ENCODE measurements at regions not wholly inside any gene's neighbourhood (a gene's known extent, or its start where the extent isn't known, plus 50 kb on each side); places are given as distances from the start of the nearest gene placed in this dataset.

DNA sequence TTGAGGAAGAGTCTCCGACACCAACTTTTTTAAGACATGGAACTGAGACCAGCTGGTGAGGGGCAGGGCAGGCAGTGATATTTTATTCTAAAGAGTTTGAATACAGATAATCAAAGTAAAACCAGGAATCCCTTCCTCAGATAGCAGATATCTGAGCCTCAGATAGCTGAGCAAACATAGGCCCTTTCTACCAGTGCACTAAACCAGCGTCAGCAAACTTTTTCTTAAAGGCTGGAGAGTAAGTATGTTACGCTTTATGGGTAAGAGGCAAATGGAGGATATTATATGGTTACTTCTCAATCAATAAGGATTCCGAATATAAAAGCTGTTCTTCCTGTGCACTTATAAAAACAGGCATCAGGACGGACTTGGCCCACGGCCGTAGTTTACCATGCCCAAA lies 73.9 kb downstream of the WNT5A start:
- Histone ChIP-seq H3K4me1 (no peaks in the 10 kb centered on the region), H3K4me3 (no peak overlapping the region)

DNA sequence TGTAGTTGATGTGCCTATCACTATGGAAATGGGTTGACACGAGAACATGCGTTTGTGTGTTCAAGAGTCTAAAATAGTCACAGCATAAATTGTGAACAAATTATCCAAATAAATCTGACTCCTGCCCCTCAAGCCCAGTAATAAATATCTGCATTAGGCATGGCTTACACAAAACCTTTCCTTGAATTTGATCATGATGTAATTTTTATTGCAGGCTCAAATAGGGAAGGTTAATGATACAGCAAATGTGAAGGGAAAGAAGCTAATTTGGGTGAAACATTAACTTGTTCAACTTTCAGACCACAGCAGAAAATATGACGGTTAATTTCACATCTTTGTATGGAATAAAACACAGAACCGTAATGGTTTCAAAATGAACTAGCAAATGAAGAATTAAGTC lies 74.6 kb downstream of the WNT5A start:
- no peak overlapping the region for H3K27ac ChIP-seq
- H3K4me1 ChIP-seq = no peaks in the 10 kb centered on the region
- DNase-seq = no peak

More for the DNA sequence above, 73.9 kb downstream of the WNT5A start:
- no peak for DNase-seq
- Histone ChIP-seq H3K9me3 (no peaks in the 10 kb centered on the region), H3K27me3 (no peaks in the 10 kb centered on the region), H3K36me3 (no peaks in the 10 kb centered on the region), H3K27ac (no peak overlapping the region)
- TF ChIP-seq, protein P1, sequence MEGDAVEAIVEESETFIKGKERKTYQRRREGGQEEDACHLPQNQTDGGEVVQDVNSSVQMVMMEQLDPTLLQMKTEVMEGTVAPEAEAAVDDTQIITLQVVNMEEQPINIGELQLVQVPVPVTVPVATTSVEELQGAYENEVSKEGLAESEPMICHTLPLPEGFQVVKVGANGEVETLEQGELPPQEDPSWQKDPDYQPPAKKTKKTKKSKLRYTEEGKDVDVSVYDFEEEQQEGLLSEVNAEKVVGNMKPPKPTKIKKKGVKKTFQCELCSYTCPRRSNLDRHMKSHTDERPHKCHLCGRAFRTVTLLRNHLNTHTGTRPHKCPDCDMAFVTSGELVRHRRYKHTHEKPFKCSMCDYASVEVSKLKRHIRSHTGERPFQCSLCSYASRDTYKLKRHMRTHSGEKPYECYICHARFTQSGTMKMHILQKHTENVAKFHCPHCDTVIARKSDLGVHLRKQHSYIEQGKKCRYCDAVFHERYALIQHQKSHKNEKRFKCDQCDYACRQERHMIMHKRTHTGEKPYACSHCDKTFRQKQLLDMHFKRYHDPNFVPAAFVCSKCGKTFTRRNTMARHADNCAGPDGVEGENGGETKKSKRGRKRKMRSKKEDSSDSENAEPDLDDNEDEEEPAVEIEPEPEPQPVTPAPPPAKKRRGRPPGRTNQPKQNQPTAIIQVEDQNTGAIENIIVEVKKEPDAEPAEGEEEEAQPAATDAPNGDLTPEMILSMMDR (IDR thresholded peaks at IDR 0.05) = no peak
- no peak for TF ChIP-seq POLR2A (IDR thresholded peaks at IDR 0.05)

DNA sequence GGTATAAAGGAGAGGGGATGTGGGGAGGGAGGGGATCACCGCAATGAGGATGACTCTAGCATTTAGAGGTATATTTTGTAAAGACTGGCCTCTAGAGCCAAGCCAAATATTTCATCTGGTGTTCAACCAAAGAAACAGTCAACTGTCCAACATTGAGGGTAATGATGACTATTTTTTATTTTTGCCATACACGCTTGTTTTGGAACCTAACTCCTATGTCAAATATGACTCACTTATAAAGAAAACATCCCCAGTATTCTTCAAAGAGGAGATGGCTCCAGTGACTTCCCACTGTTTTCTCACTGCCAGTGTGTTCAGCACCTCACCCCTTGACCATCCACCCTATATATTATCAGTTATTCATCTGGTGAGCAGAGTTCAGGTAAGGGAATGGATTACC lies 77.3 kb downstream of the WNT5A start:
- no peak overlapping the region for H3K4me3 ChIP-seq
- no peak overlapping the region for H3K27ac ChIP-seq
- no peaks in the 10 kb centered on the region for H3K4me1 ChIP-seq
- no peak for DNase-seq
- no peaks in the 10 kb centered on the region for H3K9me3 ChIP-seq
- H3K36me3 ChIP-seq = no peaks in the 10 kb centered on the region
- TF ChIP-seq, protein P1 (IDR thresholded peaks at IDR 0.05) = no peak
- TF ChIP-seq POLR2A (IDR thresholded peaks at IDR 0.05) = no peak
- no peaks in the 10 kb centered on the region for H3K27me3 ChIP-seq

More for the DNA sequence above, 74.6 kb downstream of the WNT5A start:
- Histone ChIP-seq H3K27me3 (no peaks in the 10 kb centered on the region), H3K36me3 (no peaks in the 10 kb centered on the region), H3K4me3 (no peak overlapping the region), H3K9me3 (no peaks in the 10 kb centered on the region)
- TF ChIP-seq, protein P1 (IDR thresholded peaks at IDR 0.05) = no peak
- TF ChIP-seq POLR2A (IDR thresholded peaks at IDR 0.05) = no peak

DNA sequence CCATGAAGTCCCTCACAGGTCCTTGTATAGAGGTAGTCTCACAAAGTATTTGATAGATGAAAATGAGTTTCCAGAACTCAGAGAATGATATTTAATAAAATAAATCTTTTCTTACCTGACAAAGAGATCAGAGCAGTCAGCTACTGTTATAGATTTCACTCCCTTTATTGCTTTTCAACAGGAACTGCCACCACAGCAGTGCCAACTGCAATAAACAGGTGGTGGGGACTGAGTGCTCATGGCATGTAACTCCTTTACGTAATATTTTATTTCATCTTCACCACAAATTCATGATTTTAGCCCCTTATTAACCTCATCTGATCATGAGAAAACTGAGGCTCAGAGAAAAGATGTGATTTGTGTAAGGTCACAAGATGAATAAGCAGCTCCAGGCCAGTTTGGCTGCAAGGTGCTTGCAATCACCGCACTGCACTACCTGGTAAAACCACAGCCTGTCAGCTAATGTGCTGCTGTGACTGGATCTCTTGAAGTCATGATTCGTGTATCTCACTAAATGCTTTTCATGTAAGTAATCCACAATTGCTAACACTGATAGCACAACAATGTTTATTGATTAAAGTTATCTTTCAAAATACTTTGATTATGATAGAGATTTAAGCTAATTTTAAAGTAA lies 78.8 kb downstream of the WNT5A start:
- Histone ChIP-seq H3K27me3 (no peaks in the 10 kb centered on the region), H3K9me3 (no peaks in the 10 kb centered on the region), H3K27ac (no peak overlapping the region), H3K4me1 (no peaks in the 10 kb centered on the region), H3K36me3 (no peaks in the 10 kb centered on the region), H3K4me3 (no peak overlapping the region)
- no peak for DNase-seq
- TF ChIP-seq, protein P1 (IDR thresholded peaks at IDR 0.05) = no peak

DNA sequence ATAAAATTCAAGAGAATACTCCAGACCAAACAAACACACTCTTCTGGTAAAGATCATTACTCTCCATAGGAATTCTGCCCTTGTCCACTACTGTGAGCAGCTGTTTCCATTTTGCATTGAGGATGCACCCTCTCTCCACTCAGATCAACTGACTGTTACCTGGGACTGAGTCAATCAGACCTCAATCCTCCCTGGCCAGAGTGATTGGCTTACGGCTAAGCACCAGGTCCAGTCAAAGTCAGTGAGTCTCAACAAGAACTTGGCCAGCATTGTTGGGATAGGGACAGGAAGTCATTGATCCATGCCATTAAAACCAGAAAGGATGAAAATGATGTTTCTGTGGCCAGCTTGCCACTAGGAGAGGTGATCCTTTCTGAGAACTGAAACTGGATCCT lies 79.7 kb downstream of the WNT5A start:
- DNase-seq = no peak
- no peaks in the 10 kb centered on the region for H3K4me1 ChIP-seq
- no peaks in the 10 kb centered on the region for H3K36me3 ChIP-seq
- H3K27ac ChIP-seq = no peak overlapping the region
- no peak overlapping the region for H3K4me3 ChIP-seq
- H3K9me3 ChIP-seq = no peaks in the 10 kb centered on the region
- TF ChIP-seq, protein P1 (IDR thresholded peaks at IDR 0.05) = no peak
- TF ChIP-seq POLR2A (IDR thresholded peaks at IDR 0.05) = no peak
- no peaks in the 10 kb centered on the region for H3K27me3 ChIP-seq
